GM21529 (cell line): ENCODE measurements at regions not wholly inside any gene's neighbourhood (a gene's known extent, or its start where the extent isn't known, plus 50 kb on each side); places are given as distances from the start of the nearest gene placed in this dataset.
"Not testable (repeated sequence)": the region's sequence is repeated elsewhere in the genome, so short reads cannot be mapped to it uniquely, and the experiment has no call there.

Experiments used
- ATAC-seq: cut with Tn5 transposase; IDR thresholded peaks from one replicate; pipeline ENCODE4 v1.9.1; 2021; ENCODE audit not compliant: unreplicated experiment

- ATAC-seq = no peak
These were observed 50.8 kb upstream of the PTHLH start for GRCh38 chr12:28023156-28023887.

DNA sequence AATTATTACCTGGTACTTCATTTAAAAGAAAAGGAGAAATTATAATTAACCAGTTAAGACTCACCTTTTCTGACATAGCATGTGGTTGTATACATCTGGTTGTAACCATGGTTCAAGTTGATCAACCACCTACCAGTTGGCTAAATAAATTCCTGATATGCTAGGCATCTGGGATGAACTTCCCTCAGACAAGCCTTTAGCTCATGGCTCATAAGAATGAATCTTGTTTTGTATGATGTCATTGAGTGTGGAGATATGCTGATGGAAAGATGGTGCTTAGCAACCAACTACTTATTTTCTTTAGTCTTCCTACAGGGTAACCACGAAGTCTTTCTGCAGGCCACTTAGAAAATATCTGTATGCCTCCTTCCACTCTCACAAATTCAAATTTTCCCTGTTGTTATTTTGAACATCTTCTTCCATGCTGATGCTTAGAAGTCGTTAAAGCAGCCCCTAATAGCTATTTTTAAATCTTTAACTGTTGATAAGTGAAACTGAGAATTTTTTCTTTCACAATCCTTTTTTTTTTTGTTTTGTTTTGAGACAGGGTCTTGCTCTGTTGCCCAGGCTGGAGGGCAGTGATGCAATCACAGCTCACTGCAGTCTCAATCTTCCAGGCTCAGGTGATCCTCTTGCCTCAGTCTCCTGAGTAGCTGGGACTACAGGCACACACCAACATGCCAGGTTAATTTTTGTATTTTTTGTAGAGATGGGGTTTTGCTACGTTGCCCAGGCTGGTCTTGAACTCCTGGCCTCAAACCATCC is 51.9 kb upstream of the PTHLH start:
- ATAC-seq = no peak

GRCh38 chr12:28025821-28026505 is 53.4 kb upstream of the PTHLH start:
- ATAC-seq = no peak

DNA sequence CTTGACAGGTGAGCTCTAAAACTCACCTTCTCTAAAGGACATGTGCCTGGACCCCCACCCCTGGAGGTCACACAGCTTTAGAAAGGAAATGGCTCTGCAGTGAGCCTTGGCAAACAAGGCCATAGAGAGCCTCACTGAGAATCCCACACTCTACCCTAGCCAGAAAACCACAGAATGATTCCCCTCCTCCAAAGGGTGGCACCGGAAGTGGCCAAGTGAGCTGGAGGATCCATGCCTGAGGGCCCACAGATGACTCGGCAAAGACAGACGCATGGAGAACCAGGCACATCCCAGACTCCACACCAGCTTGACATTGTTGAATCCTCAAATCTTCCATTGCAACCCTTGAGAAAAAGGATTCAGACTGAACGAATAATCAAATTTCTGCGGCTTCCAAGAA is 54.2 kb upstream of the PTHLH start:
- no peak for ATAC-seq

GRCh38 chr12:28027328-28027727 is 54.8 kb upstream of the PTHLH start:
- ATAC-seq = no peak

GRCh38 chr12:28027947-28028724 is 55.6 kb upstream of the PTHLH start:
- no peak for ATAC-seq

DNA sequence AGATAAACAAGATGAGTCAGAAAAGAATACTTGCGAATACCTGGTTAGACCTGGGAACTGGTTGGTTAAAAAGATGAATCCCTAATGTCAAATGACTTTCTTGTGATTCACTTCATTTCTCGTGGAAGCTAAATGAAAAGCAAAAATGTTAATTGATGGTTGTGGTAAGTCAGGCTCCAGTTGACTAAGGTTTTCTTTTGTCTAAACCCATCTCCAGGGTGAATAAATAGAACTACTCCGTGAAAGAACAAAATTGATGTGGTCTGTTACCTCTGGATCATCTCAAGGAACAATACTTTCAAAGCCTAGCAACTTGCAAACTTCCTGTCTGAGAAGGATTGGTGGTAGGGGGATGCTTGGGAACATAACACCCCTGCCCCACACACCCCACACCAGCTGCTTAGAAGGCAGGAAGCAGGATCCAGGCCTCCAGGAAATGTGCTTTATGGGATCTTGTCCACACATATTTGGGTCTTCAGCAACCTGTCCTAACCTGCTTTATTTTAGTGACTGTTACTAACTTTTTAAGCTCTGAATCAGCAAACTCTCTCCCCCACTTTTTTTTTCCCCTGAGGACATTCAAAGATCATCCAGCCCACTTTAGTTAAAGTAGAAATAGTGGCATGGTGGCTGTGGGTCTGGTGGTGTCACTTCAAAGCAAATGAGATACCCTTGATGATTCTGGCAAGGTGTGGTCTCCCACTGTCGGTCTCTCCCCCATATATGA is 60.4 kb upstream of the PTHLH start:
- no peak for ATAC-seq

- ATAC-seq = no peak
These were observed 61.0 kb upstream of the PTHLH start for GRCh38 chr12:28033538-28033915.

- ATAC-seq = no peak
These were observed 61.7 kb upstream of the PTHLH start for GRCh38 chr12:28034271-28034670.

DNA sequence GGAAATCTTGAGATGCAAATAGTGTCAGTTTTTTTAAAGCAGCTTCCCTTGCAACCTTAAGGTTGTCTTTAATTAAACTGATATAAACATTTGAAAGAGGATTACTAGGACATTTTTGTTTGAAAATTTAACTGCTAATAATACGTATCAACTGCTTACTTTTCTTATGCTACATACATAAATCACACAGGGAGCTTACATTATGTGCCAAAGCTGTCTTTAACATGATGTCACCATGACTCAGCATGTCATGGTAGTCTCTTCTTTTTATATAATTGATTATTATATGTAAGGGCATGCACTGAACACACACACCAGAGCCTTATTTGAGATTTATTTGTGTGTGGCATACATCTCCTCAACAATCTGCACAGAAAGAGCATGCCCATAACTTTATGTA is 63.0 kb upstream of the PTHLH start:
- no peak for ATAC-seq

DNA sequence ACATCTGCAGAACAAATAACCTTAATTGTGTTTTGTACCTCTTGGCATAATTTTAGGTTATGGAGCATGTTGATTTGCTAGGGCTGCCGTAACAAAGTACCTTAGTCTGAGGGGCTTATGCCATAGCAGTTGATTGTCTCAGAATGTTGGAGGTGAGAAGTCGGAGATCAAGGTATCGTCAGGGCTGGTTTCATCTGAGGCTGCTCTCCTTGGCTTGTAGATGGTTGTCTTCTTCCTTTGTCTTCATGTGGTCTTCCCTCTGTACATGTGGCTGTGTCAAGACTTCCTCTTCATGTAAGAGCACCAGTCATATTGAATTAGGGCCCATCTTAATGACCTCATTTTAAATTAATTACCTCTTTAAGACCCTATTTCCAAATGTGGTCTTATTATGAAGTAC is 64.4 kb upstream of the PTHLH start:
- no peak for ATAC-seq

GRCh38 chr12:28040246-28040645 is 67.7 kb upstream of the PTHLH start:
- no peak for ATAC-seq

DNA sequence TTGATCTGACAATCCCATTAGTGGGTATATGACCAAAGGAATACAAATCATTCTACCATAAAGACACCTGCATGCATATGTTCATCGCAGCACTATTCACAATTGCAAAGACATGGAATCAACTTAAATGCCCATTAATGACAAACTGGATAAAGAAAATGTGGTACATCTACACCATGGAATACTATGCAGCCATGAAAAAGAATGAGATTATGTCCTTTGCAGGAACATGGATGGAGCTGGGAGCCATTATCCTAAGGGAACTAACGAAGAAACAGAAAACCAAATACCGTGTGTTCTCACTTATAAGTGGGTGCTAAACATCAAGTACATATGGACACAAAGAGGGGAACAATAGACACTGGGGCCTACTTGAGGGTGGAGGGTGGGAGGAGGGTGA is 74.1 kb upstream of the PTHLH start:
- ATAC-seq = not testable (repeated sequence)

DNA sequence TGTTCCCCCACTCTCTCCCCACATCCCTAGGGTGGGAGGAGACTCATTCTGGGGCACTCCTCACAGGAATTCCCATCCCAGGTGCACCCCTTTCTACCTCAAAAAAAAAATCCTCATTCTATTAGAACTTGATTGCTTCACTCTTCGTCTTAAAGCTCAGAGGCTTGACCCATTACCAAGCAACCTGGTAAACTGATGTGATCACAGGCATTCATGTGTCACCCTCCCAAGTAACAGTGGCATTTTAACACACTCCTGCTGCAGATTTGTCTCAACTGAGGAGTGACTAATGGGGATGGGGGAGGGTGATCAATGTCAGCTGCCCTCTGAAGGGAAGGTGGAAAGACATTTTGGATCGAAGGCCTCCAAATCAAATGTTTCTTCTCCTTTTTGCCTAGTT is 78.1 kb upstream of the PTHLH start:
- no peak for ATAC-seq

DNA sequence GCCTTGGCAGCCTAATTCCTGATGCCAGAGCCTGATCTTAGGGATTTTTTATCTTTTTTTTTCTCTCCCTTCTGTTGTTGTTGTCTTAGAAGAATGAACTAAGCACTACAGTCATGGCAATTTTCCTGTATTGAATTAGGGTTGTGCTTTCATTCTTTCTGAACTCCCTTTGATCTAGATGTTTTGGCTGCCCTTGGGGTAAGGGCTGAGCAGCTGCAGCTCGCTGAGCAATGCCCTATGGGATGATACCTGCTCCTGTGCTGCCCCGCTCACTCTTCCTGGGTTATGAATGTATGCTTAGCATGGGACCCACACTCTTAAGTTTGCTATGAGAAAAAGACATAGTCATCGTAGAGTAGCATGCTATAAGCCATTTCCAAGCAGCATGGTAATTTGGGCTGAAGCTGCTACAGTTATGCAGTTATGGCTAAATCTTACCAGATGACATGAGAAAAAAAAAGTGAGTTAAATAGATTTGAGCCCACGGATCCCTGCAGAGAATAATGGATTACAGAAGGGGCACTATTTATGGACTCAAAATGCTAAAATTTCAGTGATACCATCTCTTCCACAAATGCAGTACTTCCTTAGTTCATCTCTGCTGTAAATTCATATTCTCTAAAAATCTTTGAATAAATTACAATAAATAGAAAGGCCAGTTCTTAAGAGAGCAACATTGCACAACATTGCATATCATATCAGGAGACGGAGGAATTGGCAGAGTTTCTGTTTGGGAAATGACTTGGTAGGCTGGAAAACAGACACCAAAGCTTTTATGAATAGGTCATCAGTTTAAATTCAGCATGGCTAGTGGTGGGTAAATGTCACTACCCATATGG is 79.2 kb upstream of the PTHLH start:
- no peak for ATAC-seq

GRCh38 chr12:28053564-28053963 is 81.0 kb upstream of the PTHLH start:
- no peak for ATAC-seq

DNA sequence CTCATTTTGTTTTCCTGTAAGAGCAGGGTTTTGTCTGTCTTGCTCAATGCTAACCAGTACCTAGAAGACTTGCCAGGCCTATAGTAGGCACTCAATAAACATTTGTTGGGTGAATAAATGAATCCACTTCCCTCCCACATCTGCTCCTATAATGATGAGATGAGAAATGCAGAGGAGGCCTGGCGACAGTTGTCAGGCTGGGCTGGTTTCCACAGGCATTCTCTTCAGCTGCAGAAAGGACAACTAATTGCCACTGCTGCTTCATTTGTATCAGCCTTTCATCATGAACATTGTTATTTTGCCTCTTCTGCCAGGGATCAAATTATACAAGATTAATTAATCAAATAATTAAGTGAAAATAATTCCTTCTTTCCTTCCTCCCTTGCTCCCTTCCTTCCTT is 82.0 kb upstream of the PTHLH start:
- ATAC-seq = no peak

DNA sequence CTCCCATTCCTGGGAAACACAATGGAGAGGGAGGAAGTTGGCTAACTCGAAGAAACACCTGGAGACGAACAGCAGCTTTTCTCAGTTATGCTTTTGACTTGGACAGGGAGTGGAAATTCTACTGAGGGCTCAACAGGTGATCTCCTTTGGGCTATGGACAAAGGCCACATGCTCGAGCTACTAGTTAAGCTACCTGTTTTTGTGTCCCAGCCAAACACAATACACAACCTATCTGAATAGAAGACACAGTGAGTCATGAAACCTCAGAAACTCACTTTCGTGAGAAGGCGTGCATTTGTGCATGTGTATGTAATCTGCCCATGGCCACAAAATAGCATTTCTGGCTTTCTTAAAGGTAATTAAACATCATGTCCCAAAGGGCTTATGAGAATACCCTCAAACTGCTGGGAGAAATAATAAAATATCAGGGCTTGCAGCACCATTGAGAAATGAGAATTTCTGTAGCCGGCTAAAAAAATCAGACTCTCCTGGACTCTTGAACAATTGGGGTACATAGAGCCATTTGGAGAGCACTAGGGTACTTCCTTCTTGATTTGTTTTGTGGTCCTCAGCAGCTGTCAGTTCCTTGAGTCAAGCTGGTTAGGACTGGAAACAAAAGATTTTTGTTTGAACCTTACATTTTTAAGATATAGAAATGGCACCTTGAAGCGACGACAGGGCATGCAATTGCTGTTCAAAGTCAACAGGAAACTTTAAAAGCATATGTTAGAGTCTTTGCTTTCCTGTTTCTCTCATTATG is 85.5 kb upstream of the PTHLH start:
- ATAC-seq = no peak

DNA sequence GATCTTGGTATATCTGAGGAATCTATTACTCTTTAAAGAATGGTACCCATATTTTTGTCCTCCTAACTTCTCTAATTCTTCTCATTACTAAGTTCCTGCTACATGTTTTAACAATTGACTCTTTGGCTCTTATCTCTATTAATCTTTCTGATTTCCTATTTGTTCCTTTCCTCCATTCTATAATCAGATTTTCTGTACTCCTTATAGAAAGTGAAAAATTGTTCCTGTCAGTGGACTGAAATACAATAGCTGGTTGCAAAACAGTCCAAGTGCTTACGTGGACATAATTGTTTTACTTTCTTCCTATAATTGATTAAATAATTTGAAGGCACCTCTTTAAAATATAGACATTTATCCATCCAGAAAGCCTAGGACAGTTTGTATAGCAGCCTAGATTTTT is 86.7 kb upstream of the PTHLH start:
- ATAC-seq = no peak
